CD4-positive, alpha-beta T cell (primary cell): ENCODE measurements at regions not wholly inside any gene's neighbourhood (a gene's known extent, or its start where the extent isn't known, plus 50 kb on each side); places are given as distances from the start of the nearest gene placed in this dataset.

Experiments
- ATAC-seq: fragments of 200-7000 bp; cut with Tn5 transposase; one replicate; pipeline ENCODE4 v1.10.0; 2022; ENCODE audit warnings: mild to moderate bottlenecking; ENCODE audit not compliant: poor library complexity
- CTCF ChIA-PET: fragments of 350-600 bp; sonication (Branson Sonifier 250); formaldehyde crosslinking; loops from one replicate; lab custom pipeline; 2021; ENCODE audit warnings: antibody characterized with exemption, inconsistent platforms; lab: Charles Lee
- POLR2A ChIA-PET: fragments of 350-600 bp; sonication (Branson Sonifier 250); formaldehyde crosslinking; loops from one replicate; lab custom pipeline; 2021; ENCODE audit warnings: antibody characterized with exemption, inconsistent platforms; lab: Charles Lee
- DNase-seq, 14 experiments: peaks; one replicate each; pipeline ENCODE4 v3.0.0-alpha.2; 2013 to 2020; ENCODE audit warnings: mixed read lengths in 2 of 14
- H3K27ac ChIP-seq, 2 donors: one replicate each; pipeline versions ENCODE4 v1.5.1 to v1.7.0; 2013; ENCODE audit warnings: low read length in 2 of 2, low read depth in 1 of 2, mild to moderate bottlenecking in 1 of 2
- H3K27me3 ChIP-seq, 2 experiments: 1 replicate in 1 of 2; 2 replicates in 1 of 2; pipeline versions ENCODE4 v1.6.1 to v1.7.0; 2013; ENCODE audit warnings: low read length in 2 of 2, control low read depth in 1 of 2, mild to moderate bottlenecking in 1 of 2, moderate library complexity in 1 of 2; ENCODE audit not compliant: insufficient read depth in 2 of 2, control insufficient read depth in 1 of 2
- H3K36me3 ChIP-seq: one replicate; pipeline ENCODE4 v1.6.1; 2013; ENCODE audit warnings: low read length, control low read depth; ENCODE audit not compliant: insufficient read depth
- H3K4me1 ChIP-seq: one replicate; pipeline ENCODE4 v1.6.1; 2013; ENCODE audit warnings: low read length, control low read depth; ENCODE audit not compliant: insufficient read depth
- H3K4me3 ChIP-seq: one replicate; pipeline ENCODE4 v1.5.1; 2013; ENCODE audit warnings: mild to moderate bottlenecking, low read length, moderate library complexity
- H3K9me3 ChIP-seq, 2 experiments: 1 replicate in 1 of 2; 2 replicates in 1 of 2; pipeline versions ENCODE4 v1.6.1 to v1.7.0; 2013; ENCODE audit warnings: low read length in 2 of 2, mild to moderate bottlenecking in 2 of 2, control low read depth in 1 of 2, moderate library complexity in 1 of 2; ENCODE audit not compliant: control insufficient read depth in 1 of 2, insufficient read depth in 1 of 2
- H3K27ac Mint-ChIP-seq: one replicate; pipeline ENCODE4 v1.8.0; 2020; ENCODE audit warnings: mixed read lengths
- H3K27me3 Mint-ChIP-seq: one replicate; pipeline ENCODE4 v1.8.0; 2021; ENCODE audit warnings: mixed read lengths
- H3K36me3 Mint-ChIP-seq: one replicate; pipeline ENCODE4 v1.8.0; 2021; ENCODE audit warnings: low read depth, mixed read lengths
- H3K4me1 Mint-ChIP-seq: one replicate; pipeline ENCODE4 v1.8.0; 2021; ENCODE audit warnings: low read depth, mixed read lengths
- H3K4me3 Mint-ChIP-seq: one replicate; pipeline ENCODE4 v1.8.0; 2020; ENCODE audit warnings: mild to moderate bottlenecking, mixed read lengths
- H3K9me3 Mint-ChIP-seq: one replicate; pipeline ENCODE4 v1.8.0; 2020; ENCODE audit warnings: mixed read lengths
- CTCF ChIP-seq: fragments of 200-600 bp; IDR thresholded peaks from one replicate; pipeline ENCODE4 v1.8.0; 2022; ENCODE audit warnings: antibody characterized with exemption, mild to moderate bottlenecking
- intact Hi-C, 2 experiments: fragments of 100-400 bp; cut with DNase I in 1 of 2; cut with micrococcal nuclease in 1 of 2; formaldehyde crosslinking; loops; one replicate each; pipeline versions ENCODE4 v1.15.1 to v1.9.0; 2023 to 2025; cut with DNase I, micrococcal nuclease

- Mint-ChIP-seq H3K36me3 (no peaks in the 10 kb centered on the region), H3K4me1 (no peaks in the 10 kb centered on the region), H3K27ac (no peak overlapping the region), H3K9me3 (peaks cover 6% of the 10 kb centered on the region), H3K27me3 (peaks cover 36% of the 10 kb centered on the region), H3K4me3 (no peak overlapping the region)
- ATAC-seq (no peak), DNase-seq (no peak)
- Histone ChIP-seq H3K36me3 (no peaks in the 10 kb centered on the region), H3K27me3 (peaks cover 2 to 9% of the 10 kb centered on the region in 2 experiments), H3K4me3 (no peak overlapping the region), H3K9me3 (peaks cover 0 to 4% of the 10 kb centered on the region in 2 experiments), H3K4me1 (no peaks in the 10 kb centered on the region), H3K27ac (no peak overlapping the region)
- intact Hi-C loops, result no loop called here
- ChIA-PET CTCF (no interaction called here), POLR2A (no interaction called here)
- no peak for TF ChIP-seq CTCF
Measured at GRCh38 chr22:27024982-27025381, 367.6 kb downstream of the MIAT start.

GRCh38 chr22:27028093-27028492, 370.7 kb downstream of the MIAT start:
- Mint-ChIP-seq H3K4me3 (no peak overlapping the region), H3K9me3 (peaks cover 6% of the 10 kb centered on the region), H3K36me3 (no peaks in the 10 kb centered on the region), H3K27me3 (peaks cover 36% of the 10 kb centered on the region), H3K27ac (no peak overlapping the region), H3K4me1 (no peaks in the 10 kb centered on the region)
- intact Hi-C loops, result no loop called here
- CTCF ChIA-PET, result no interaction called here
- Histone ChIP-seq H3K27me3 (peaks cover 4 to 5% of the 10 kb centered on the region in 2 experiments), H3K4me1 (no peaks in the 10 kb centered on the region), H3K36me3 (no peaks in the 10 kb centered on the region), H3K9me3 (peaks cover 5 to 15% of the 10 kb centered on the region in 2 experiments), H3K27ac (no peak overlapping the region), H3K4me3 (no peak overlapping the region)
- ATAC-seq (no peak), DNase-seq (no peak)
- POLR2A ChIA-PET, result no interaction called here
- no peak for TF ChIP-seq CTCF

GRCh38 chr22:27029584-27030130, 372.3 kb downstream of the MIAT start:
- Histone ChIP-seq H3K27me3 (peaks cover 4 to 5% of the 10 kb centered on the region in 2 experiments), H3K36me3 (no peaks in the 10 kb centered on the region), H3K27ac (no peak overlapping the region), H3K4me3 (no peak overlapping the region), H3K9me3 (peaks cover 5 to 15% of the 10 kb centered on the region in 2 experiments), H3K4me1 (no peaks in the 10 kb centered on the region)
- peaks cover 49% of the 10 kb centered on the region for H3K27me3 Mint-ChIP-seq
- POLR2A ChIA-PET, result no interaction called here
- no peak overlapping the region for H3K27ac Mint-ChIP-seq
- no peak for TF ChIP-seq CTCF
- H3K4me3 Mint-ChIP-seq, result no peak overlapping the region
- DNase-seq, result no peak
- H3K9me3 Mint-ChIP-seq, result peaks cover 6% of the 10 kb centered on the region
- no peaks in the 10 kb centered on the region for H3K4me1 Mint-ChIP-seq
- CTCF ChIA-PET, result no interaction called here
- no peaks in the 10 kb centered on the region for H3K36me3 Mint-ChIP-seq
- ATAC-seq, result no peak
- intact Hi-C loops, result no loop called here
